Smooth muscle cell (in vitro differentiated cells): ENCODE measurements at regions not wholly inside any gene's neighbourhood (a gene's known extent, or its start where the extent isn't known, plus 50 kb on each side); places are given as distances from the start of the nearest gene placed in this dataset.

Experiments
- DNase-seq: peaks from one replicate; lab custom pipeline; 2025; ENCODE audit not compliant: unreplicated experiment; lab: John Stamatoyannopoulos, UW
- H2AFZ ChIP-seq: fragments of 200-600 bp; sonication (generic); 2 replicates; pipeline ENCODE4 v1.6.0; 2016; ENCODE audit warnings: antibody characterized with exemption, low read depth, mild to moderate bottlenecking
- H3F3A ChIP-seq: fragments of 200-600 bp; sonication (generic); 2 replicates; pipeline ENCODE4 v1.6.0; 2017; ENCODE audit warnings: antibody characterized with exemption, low read depth
- H3K27ac ChIP-seq: fragments of 200-600 bp; sonication (generic); 2 replicates; pipeline ENCODE4 v1.5.1; 2016; ENCODE audit warnings: low read depth, mild to moderate bottlenecking
- H3K27me3 ChIP-seq: fragments of 200-600 bp; sonication (generic); 2 replicates; pipeline ENCODE4 v1.6.1; 2016; ENCODE audit warnings: low read depth, mild to moderate bottlenecking
- H3K36me3 ChIP-seq: fragments of 200-600 bp; sonication (generic); 2 replicates; pipeline ENCODE4 v1.5.1; 2016; ENCODE audit warnings: low read depth
- H3K4me1 ChIP-seq: fragments of 200-600 bp; sonication (generic); 2 replicates; pipeline ENCODE4 v1.5.1; 2016; ENCODE audit warnings: low read depth
- H3K4me2 ChIP-seq: fragments of 200-600 bp; sonication (generic); 2 replicates; pipeline ENCODE4 v1.6.0; 2016; ENCODE audit warnings: mild to moderate bottlenecking
- H3K4me3 ChIP-seq: fragments of 200-600 bp; sonication (generic); 2 replicates; pipeline ENCODE4 v1.5.1; 2016; ENCODE audit warnings: mild to moderate bottlenecking
- H3K79me2 ChIP-seq: fragments of 200-600 bp; sonication (generic); 2 replicates; pipeline ENCODE4 v1.6.0; 2016; ENCODE audit warnings: low read depth, mild to moderate bottlenecking
- H3K9ac ChIP-seq: fragments of 200-600 bp; sonication (generic); 2 replicates; pipeline ENCODE4 v1.6.0; 2016; ENCODE audit warnings: low read depth
- H3K9me3 ChIP-seq: fragments of 200-600 bp; sonication (generic); replicated peaks from 2 replicates; pipeline ENCODE4 v1.5.1; 2016; ENCODE audit warnings: low read depth
- H4K20me1 ChIP-seq: fragments of 200-600 bp; sonication (generic); 2 replicates; pipeline ENCODE4 v1.6.0; 2016; ENCODE audit warnings: low read depth
- CTCF ChIP-seq: fragments of 200-600 bp; sonication (generic); IDR thresholded peaks from 2 replicates; pipeline ENCODE4 v1.5.1; 2017; ENCODE audit warnings: borderline replicate concordance, mild to moderate bottlenecking, antibody characterized with exemption; ENCODE audit not compliant: insufficient read depth, poor library complexity, severe bottlenecking
- WGBS: methylation state at CpG from one replicate; pipeline ENCODE4 v1.1.7; 2016; ENCODE audit warnings: low lambda C conversion rate; 5-methylcytosine and 5-hydroxymethylcytosine counted together

GRCh38 chrX:8927066-8927635 lies 106.8 kb downstream of the FAM9B start:
- Histone ChIP-seq H3K36me3 (no peaks in the 10 kb centered on the region), H3K4me1 (no peaks in the 10 kb centered on the region), H3K27ac (no peak overlapping the region), H2AFZ (no peak overlapping the region), H3K4me2 (no peak overlapping the region), H3K9me3 (peaks cover 3% of the 10 kb centered on the region), H3K79me2 (no peaks in the 10 kb centered on the region), H4K20me1 (no peaks in the 10 kb centered on the region), H3K9ac (no peak overlapping the region), H3F3A (no peaks in the 10 kb centered on the region), H3K27me3 (no peaks in the 10 kb centered on the region), H3K4me3 (no peak overlapping the region)
- 73% methylated on average over 5 of the region's 5 CpGs for WGBS
- TF ChIP-seq CTCF = no peak
- DNase-seq = no peak

GRCh38 chrX:8921615-8922014 lies 112.3 kb downstream of the FAM9B start:
- H3F3A ChIP-seq = no peaks in the 10 kb centered on the region
- no peak overlapping the region for H3K4me3 ChIP-seq
- H3K36me3 ChIP-seq = no peaks in the 10 kb centered on the region
- H3K4me2 ChIP-seq = no peak overlapping the region
- H3K4me1 ChIP-seq = no peaks in the 10 kb centered on the region
- peaks cover 3% of the 10 kb centered on the region for H3K9me3 ChIP-seq
- 70% methylated on average over 2 of the region's 2 CpGs for WGBS
- no peak overlapping the region for H3K9ac ChIP-seq
- no peaks in the 10 kb centered on the region for H4K20me1 ChIP-seq
- H3K79me2 ChIP-seq = no peaks in the 10 kb centered on the region
- DNase-seq = no peak
- no peak overlapping the region for H2AFZ ChIP-seq
- TF ChIP-seq CTCF = no peak
- H3K27me3 ChIP-seq = no peaks in the 10 kb centered on the region
- H3K27ac ChIP-seq = no peak overlapping the region

GRCh38 chrX:8919801-8920200 lies 114.1 kb downstream of the FAM9B start:
- no peak for TF ChIP-seq CTCF
- H3K27ac ChIP-seq = no peak overlapping the region
- no peak overlapping the region for H3K9ac ChIP-seq
- H3K9me3 ChIP-seq = peaks cover 3% of the 10 kb centered on the region
- no peak overlapping the region for H2AFZ ChIP-seq
- H3K36me3 ChIP-seq = no peaks in the 10 kb centered on the region
- H3K79me2 ChIP-seq = no peaks in the 10 kb centered on the region
- H3F3A ChIP-seq = no peaks in the 10 kb centered on the region
- no peak for DNase-seq
- H4K20me1 ChIP-seq = no peaks in the 10 kb centered on the region
- H3K4me2 ChIP-seq = no peak overlapping the region
- WGBS = 85% methylated on average over 4 of the region's 4 CpGs
- no peak overlapping the region for H3K4me3 ChIP-seq
- no peaks in the 10 kb centered on the region for H3K4me1 ChIP-seq
- no peaks in the 10 kb centered on the region for H3K27me3 ChIP-seq

GRCh38 chrX:8916697-8917096 lies 115.5 kb upstream of the FAM9A start:
- 65% methylated on average over 1 of the region's 1 CpG for WGBS
- H3K9ac ChIP-seq = no peak overlapping the region
- H3F3A ChIP-seq = no peaks in the 10 kb centered on the region
- H3K27me3 ChIP-seq = no peaks in the 10 kb centered on the region
- no peak overlapping the region for H3K4me3 ChIP-seq
- H3K4me2 ChIP-seq = no peak overlapping the region
- no peaks in the 10 kb centered on the region for H4K20me1 ChIP-seq
- no peaks in the 10 kb centered on the region for H3K79me2 ChIP-seq
- H3K9me3 ChIP-seq = no peaks in the 10 kb centered on the region
- DNase-seq = no peak
- H3K4me1 ChIP-seq = no peaks in the 10 kb centered on the region
- no peak overlapping the region for H2AFZ ChIP-seq
- no peaks in the 10 kb centered on the region for H3K36me3 ChIP-seq
- H3K27ac ChIP-seq = no peak overlapping the region
- TF ChIP-seq CTCF = no peak
